Coronary artery (tissue), 2 donors: ENCODE measurements at regions not wholly inside any gene's neighbourhood (a gene's known extent, or its start where the extent isn't known, plus 50 kb on each side); places are given as distances from the start of the nearest gene placed in this dataset.

Source experiments
- DNase-seq: peaks from one replicate; pipeline ENCODE4 v3.0.0-alpha.2; 2017; ENCODE audit warnings: low spot score
- H3K27ac ChIP-seq, 2 donors: fragments of 200-600 bp; sonication (generic); one replicate each; pipeline ENCODE4 v1.5.1; 2016 to 2019
- H3K4me3 ChIP-seq: fragments of 200-600 bp; sonication (generic); 2 replicates; pipeline ENCODE4 v1.5.1; 2016; ENCODE audit warnings: mild to moderate bottlenecking, moderate library complexity
- CTCF ChIP-seq: fragments of 200-600 bp; sonication (generic); IDR thresholded peaks from one replicate; pipeline ENCODE4 v1.5.1; 2019; ENCODE audit warnings: antibody characterized with exemption

GRCh38 chr1:198889101-198889500, 250.3 kb downstream of the PTPRC start:
- DNase-seq = no peak
- TF ChIP-seq CTCF = no peak
- Histone ChIP-seq H3K4me3 (no peak overlapping the region), H3K27ac (no peak overlapping the region)

DNA sequence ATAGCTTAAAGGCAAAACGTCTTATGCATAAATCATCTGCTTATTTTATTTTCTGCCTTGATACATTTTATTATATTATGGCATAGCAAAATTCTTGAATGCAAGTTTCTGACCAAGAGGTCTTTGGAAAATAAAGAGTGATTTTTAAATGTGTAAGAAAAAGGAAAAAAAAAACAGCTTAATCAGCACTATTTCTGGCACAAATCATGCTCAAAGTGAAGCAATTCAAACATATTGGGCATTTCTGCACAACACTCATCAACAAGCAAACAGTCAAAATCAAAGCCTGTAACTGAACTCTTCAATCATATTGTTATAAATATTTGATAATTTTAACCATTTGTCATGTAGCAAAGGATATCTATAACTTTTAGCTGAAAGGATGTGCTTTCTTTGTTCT, 250.9 kb downstream of the PTPRC start:
- DNase-seq = no peak
- no peak for TF ChIP-seq CTCF

GRCh38 chr1:198890214-198890930, 251.5 kb downstream of the PTPRC start:
- no peak for DNase-seq
- H3K4me3 ChIP-seq = no peak overlapping the region
- no peak for TF ChIP-seq CTCF
- H3K27ac ChIP-seq = no peak overlapping the region

More for the DNA sequence above, 250.9 kb downstream of the PTPRC start:
- Histone ChIP-seq H3K27ac (no peak overlapping the region), H3K4me3 (no peak overlapping the region)

DNA sequence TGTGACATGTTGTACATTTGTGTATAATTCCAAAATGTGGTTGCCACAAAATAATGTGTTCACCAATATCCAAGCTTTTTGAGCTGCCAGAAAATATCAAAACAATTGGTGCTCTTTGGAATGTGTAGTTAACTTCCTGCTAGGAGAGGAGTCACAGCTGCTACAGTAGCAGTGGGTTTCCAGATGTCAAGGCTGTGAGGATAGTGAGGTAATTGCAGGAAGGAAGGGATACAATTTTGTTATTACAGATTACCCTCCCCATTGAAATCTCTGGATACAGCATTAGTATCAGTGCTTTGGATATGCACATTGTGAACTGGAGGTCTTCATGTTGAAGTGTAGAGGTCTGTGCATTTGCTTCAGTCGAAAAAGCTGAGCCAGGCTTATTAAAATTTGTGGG, 253.2 kb downstream of the PTPRC start:
- no peak overlapping the region for H3K4me3 ChIP-seq
- TF ChIP-seq CTCF = no peak
- H3K27ac ChIP-seq = no peak overlapping the region
- no peak for DNase-seq

DNA sequence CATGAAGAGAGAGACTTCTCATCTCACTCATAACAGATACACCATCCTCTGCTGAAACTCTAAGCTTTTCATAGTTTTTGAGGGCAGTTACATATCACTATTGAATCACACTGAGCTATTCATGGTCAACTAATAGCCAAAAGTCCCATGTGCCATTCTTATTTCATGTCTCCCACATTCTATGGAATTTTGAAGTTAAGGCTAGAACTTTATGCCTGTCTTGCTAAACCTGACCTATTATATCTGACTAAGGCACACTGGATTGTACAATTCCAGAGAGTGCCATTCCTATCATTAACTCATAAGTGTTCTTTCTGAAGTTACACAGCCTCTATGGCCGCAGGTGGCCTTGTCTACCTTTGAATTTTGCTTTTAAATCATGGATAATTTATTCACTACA, 254.3 kb downstream of the PTPRC start:
- no peak for DNase-seq
- Histone ChIP-seq H3K4me3 (no peak overlapping the region), H3K27ac (no peak overlapping the region)
- no peak for TF ChIP-seq CTCF

DNA sequence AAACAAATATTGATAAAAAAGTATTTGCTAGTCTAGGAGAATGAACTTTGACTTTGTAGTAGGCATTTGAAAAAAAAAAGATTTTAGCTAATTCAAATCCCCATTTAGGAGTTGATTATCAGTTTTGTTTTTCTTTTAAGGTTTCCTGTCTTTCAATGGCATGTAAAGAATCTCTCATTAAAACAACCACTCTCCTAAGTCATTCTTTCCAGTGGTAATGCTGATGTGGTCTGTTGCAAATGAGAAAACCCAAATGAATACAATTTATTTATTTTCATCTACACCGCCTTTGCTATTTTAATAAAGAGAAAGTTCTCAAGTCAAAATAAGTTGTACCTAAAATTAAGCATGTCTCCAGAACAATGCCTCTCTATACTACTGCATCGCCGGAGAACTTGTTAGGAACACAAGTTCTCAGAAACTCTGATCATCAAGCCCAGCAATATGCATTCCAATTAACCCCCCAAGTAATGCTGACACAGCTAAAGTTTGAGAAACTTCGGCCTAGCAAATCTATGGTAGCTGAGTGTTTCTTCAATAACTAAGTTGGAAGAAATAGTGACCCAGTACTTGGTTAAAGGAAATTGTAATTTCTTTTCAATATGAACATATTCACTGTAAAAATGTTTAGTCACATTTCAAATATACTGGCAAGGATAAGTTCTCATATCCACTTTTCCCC, 255.1 kb downstream of the PTPRC start:
- no peak for TF ChIP-seq CTCF
- Histone ChIP-seq H3K4me3 (no peak overlapping the region), H3K27ac (no peak overlapping the region)
- DNase-seq = no peak

GRCh38 chr1:198901266-198901665, 262.4 kb downstream of the PTPRC start:
- DNase-seq = no peak
- TF ChIP-seq CTCF = no peak
- no peak overlapping the region for H3K4me3 ChIP-seq
- H3K27ac ChIP-seq = no peak overlapping the region
